ENCODE measurements at regions not wholly inside any gene's neighbourhood (a gene's known extent, or its start where the extent isn't known, plus 50 kb on each side); places are given as distances from the start of the nearest gene placed in this dataset.

DNA sequence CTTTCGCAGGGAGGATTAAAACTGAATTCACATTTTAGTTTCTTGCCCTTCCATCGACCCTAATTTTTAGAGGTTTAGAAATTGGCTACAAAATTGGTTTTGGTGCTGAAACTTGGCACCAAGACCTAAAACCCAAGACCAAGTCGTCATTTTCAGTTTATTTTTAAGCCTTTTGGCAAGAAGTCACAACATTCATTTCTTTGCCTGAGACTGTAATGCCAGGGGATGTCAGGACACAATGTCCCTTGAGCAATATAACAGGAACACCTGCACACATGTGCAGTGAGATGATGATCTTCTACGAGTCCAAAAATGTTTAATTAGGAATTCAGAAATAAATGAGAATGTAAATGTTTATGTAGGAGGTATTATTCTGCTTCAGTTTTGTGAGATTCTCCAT is 335.4 kb upstream of the ANKRD30A start:
- no peak for DNase-seq (ENCODE audit: low spot score)
- TF ChIP-seq, protein P1, sequence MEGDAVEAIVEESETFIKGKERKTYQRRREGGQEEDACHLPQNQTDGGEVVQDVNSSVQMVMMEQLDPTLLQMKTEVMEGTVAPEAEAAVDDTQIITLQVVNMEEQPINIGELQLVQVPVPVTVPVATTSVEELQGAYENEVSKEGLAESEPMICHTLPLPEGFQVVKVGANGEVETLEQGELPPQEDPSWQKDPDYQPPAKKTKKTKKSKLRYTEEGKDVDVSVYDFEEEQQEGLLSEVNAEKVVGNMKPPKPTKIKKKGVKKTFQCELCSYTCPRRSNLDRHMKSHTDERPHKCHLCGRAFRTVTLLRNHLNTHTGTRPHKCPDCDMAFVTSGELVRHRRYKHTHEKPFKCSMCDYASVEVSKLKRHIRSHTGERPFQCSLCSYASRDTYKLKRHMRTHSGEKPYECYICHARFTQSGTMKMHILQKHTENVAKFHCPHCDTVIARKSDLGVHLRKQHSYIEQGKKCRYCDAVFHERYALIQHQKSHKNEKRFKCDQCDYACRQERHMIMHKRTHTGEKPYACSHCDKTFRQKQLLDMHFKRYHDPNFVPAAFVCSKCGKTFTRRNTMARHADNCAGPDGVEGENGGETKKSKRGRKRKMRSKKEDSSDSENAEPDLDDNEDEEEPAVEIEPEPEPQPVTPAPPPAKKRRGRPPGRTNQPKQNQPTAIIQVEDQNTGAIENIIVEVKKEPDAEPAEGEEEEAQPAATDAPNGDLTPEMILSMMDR (IDR thresholded peaks at IDR 0.05; ENCODE audit: borderline replicate concordance, control extremely low read depth, extremely low read depth, insufficient read depth, missing control alignments): no peak
- in situ Hi-C loops (cut with MboI; ENCODE audit: low sequenced_read_pairs, unreplicated experiment): no loop called here

DNA sequence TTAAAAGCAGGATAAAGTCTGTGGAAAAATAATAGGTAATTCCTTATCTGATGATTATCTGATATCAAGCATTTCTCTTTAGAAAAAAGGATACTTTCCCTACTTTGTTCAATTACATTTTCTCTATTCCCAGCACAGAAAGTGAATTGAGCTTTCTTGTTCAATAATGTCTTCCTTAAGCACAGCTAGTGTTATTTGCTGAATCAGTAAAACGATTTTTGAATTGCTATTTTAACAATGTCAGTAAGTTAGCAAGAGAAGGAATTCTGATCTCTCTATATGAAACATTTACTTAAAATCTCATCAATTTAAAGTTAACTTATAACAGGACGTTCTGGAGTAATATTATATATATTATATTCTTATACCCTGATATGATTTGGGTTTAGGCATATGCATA is 337.2 kb upstream of the ANKRD30A start:
- TF ChIP-seq, protein P1 (IDR thresholded peaks at IDR 0.05; ENCODE audit: borderline replicate concordance, control extremely low read depth, extremely low read depth, insufficient read depth, missing control alignments): no peak
- in situ Hi-C loops (cut with MboI; ENCODE audit: low sequenced_read_pairs, unreplicated experiment): no loop called here
- no peak for DNase-seq (ENCODE audit: low spot score)

DNA sequence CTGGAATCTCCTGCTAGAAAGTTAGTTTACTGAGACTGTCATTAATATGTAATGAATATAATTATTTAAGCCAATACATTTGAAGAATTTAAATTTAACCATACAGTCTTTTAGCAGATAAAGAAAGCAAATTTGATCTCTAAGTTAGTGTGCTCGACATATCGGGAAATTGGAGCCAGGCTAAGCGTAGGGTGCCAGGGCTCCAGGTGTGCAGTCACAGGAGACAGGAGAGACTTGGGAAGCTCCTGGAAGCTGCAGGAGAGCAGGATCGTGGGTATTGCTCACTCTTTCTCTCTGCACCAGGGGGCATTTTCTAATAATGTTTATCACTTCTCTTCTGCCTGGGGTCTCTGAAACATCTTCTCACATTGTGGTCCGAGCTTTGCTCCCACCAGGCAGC is 342.0 kb upstream of the ANKRD30A start:
- no peak for DNase-seq (ENCODE audit: low spot score)
- in situ Hi-C loops (cut with MboI; ENCODE audit: low sequenced_read_pairs, unreplicated experiment): no loop called here
- TF ChIP-seq, protein P1 (IDR thresholded peaks at IDR 0.05; ENCODE audit: borderline replicate concordance, control extremely low read depth, extremely low read depth, insufficient read depth, missing control alignments): no peak

DNA sequence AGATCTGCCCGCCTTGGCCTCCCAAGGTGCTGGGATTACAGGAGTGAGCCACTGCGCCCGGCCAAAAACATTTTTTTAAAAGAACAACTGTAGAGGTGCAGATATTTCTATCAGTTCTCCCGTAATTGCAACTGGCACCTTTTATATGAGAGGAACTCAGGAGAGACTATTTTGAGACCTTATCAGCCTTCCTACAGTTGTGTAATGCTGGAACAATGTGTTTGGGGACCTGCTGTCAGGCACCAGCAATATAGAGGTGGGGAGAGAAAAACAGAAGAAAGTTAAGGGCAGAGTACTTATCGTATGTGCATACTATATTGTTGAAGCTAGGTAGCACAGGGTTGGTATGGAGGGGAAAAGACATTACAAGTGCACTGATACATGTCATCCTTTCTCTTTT is 343.8 kb upstream of the ANKRD30A start:
- no peak for DNase-seq (ENCODE audit: low spot score)
- TF ChIP-seq, protein P1 (IDR thresholded peaks at IDR 0.05; ENCODE audit: borderline replicate concordance, control extremely low read depth, extremely low read depth, insufficient read depth, missing control alignments): no peak
- in situ Hi-C loops (cut with MboI; ENCODE audit: low sequenced_read_pairs, unreplicated experiment): no loop called here

DNA sequence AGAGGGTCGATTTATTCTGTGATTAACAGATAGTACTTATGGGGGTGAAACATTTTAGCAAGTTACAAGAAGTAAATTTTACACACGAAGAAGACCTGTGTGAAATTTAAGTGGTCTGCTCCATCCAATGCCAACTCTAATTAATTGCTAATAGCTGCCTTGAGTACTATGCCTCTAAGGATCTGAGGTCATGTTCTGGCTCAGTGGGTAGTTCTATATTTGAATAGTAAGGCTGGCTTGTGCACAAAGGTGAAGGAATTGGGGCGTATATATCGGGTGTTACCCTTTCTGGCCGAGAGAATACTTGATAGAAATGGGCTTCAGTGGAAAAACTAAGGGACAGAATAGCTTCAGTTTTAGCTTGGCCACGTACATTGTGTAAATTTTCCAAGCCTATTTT is 345.2 kb upstream of the ANKRD30A start:
- no peak for DNase-seq (ENCODE audit: low spot score)
- in situ Hi-C loops (cut with MboI; ENCODE audit: low sequenced_read_pairs, unreplicated experiment): no loop called here
- TF ChIP-seq, protein P1 (IDR thresholded peaks at IDR 0.05; ENCODE audit: borderline replicate concordance, control extremely low read depth, extremely low read depth, insufficient read depth, missing control alignments): no peak

DNA sequence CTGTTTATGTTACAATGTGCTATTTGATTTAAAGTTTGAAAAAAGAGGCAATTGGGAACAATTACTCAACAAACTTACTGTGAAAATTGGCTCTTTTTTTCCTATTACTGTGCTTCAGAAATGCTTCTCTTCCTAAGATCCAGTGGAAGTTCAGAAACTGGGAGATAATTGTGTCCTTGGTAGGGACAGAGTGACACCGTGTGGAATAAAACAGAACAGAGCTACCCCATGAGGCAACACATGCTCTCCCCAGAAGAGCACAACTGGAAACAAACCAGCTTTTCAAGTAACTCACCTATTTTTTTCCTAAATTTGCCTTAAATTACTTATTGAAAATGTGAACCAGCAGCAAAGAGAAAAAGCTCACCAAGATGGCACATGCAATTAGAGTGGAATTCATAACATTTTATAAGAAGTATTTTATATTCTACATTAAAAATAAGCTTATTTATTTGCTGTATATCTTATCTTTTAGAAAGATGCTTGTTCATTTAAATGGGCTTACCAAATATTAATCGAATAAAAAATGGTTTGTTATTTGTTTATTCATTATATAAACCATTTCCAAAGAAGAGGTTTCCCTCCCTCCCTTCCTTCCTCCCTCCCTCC is 346.1 kb upstream of the ANKRD30A start:
- TF ChIP-seq, protein P1 (IDR thresholded peaks at IDR 0.05; ENCODE audit: borderline replicate concordance, control extremely low read depth, extremely low read depth, insufficient read depth, missing control alignments): no peak
- no peak for DNase-seq (ENCODE audit: low spot score)
- in situ Hi-C loops (cut with MboI; ENCODE audit: low sequenced_read_pairs, unreplicated experiment): no loop called here
